IMR-90 (cell line): ENCODE measurements at regions not wholly inside any gene's neighbourhood (a gene's known extent, or its start where the extent isn't known, plus 50 kb on each side); places are given as distances from the start of the nearest gene placed in this dataset.

Experiments used
- ATAC-seq: fragments of 200-7000 bp; cut with Tn5 transposase; 2 replicates; pipeline ENCODE4 v1.9.1; 2020; ENCODE audit warnings: low read depth, mild to moderate bottlenecking, moderate library complexity
- BruUV-seq: library from RNA; stranded (reverse); fragments of 400-500 nt; replicated peaks from 2 replicates; lab custom pipeline; 2021; lab: Mats Ljungman, UMichigan
- CTCF ChIA-PET: fragments of 300-600 bp; formaldehyde crosslinking; extraction: SDS; loops from one replicate; lab custom pipeline; 2021; ENCODE audit warnings: antibody characterized with exemption; lab: Yijun Ruan, JAX
- POLR2A ChIA-PET: fragments of 300-600 bp; sonication (Branson Sonifier 250); formaldehyde crosslinking; loops from one replicate; lab custom pipeline; 2022; ENCODE audit warnings: antibody characterized with exemption; ENCODE audit not compliant: unreplicated experiment; lab: Charles Lee
- DNase-seq: peaks from one replicate; pipeline ENCODE4 v3.0.0; 2013
- H2AFZ ChIP-seq: replicated peaks from 2 replicates; pipeline ENCODE3; 2013; ENCODE audit warnings: low read length, mild to moderate bottlenecking; ENCODE audit not compliant: poor library complexity
- H2AK5ac ChIP-seq: 2 replicates; pipeline ENCODE4 v1.6.1; 2013; ENCODE audit warnings: low read depth, low read length, inconsistent platforms
- H2AK9ac ChIP-seq: replicated peaks from 2 replicates; pipeline ENCODE3; 2013; ENCODE audit warnings: mild to moderate bottlenecking, low read depth, low read length, moderate library complexity; ENCODE audit not compliant: poor library complexity
- H2BK120ac ChIP-seq: 2 replicates; pipeline ENCODE4 v1.6.1; 2013; ENCODE audit warnings: low read depth, low read length, inconsistent platforms
- H2BK15ac ChIP-seq: 3 replicates; pipeline ENCODE4 v1.6.1; 2013; ENCODE audit warnings: low read depth, low read length, inconsistent platforms
- H2BK20ac ChIP-seq: 2 replicates; pipeline ENCODE4 v1.6.1; 2013; ENCODE audit warnings: low read depth, mild to moderate bottlenecking, inconsistent platforms, low read length, moderate library complexity
- H2BK5ac ChIP-seq: 2 replicates; pipeline ENCODE4 v1.6.1; 2013; ENCODE audit warnings: mild to moderate bottlenecking, low read depth, low read length, inconsistent platforms; ENCODE audit not compliant: poor library complexity, severe bottlenecking
- H3K14ac ChIP-seq: replicated peaks from 2 replicates; pipeline ENCODE4 v1.6.1; 2013; ENCODE audit warnings: low read depth, low read length, inconsistent platforms
- H3K18ac ChIP-seq: 2 replicates; pipeline ENCODE4 v1.6.1; 2013; ENCODE audit warnings: low read depth, low read length, control low read depth
- H3K23ac ChIP-seq: 2 replicates; pipeline ENCODE4 v1.6.1; 2013; ENCODE audit warnings: low read depth, low read length, inconsistent platforms
- H3K27ac ChIP-seq: 2 replicates; pipeline ENCODE4 v1.5.1; 2013; ENCODE audit warnings: mild to moderate bottlenecking, control low read depth, low read length; ENCODE audit not compliant: insufficient read depth
- H3K27me3 ChIP-seq: 2 replicates; pipeline ENCODE4 v1.6.1; 2013; ENCODE audit warnings: low read length; ENCODE audit not compliant: control insufficient read depth, insufficient read depth
- H3K36me3 ChIP-seq: 2 replicates; pipeline ENCODE4 v1.6.1; 2013; ENCODE audit warnings: low read length, mixed read lengths; ENCODE audit not compliant: control insufficient read depth, insufficient read depth
- H3K4ac ChIP-seq: 2 replicates; pipeline ENCODE4 v1.6.1; 2013; ENCODE audit warnings: low read depth, low read length, inconsistent platforms
- H3K4me1 ChIP-seq: 2 replicates; pipeline ENCODE4 v1.6.1; 2013; ENCODE audit warnings: low read length, mixed read lengths; ENCODE audit not compliant: control insufficient read depth, insufficient read depth
- H3K4me2 ChIP-seq: 2 replicates; pipeline ENCODE4 v1.6.1; 2013; ENCODE audit warnings: low read depth, mild to moderate bottlenecking, control low read depth, low read length, moderate library complexity
- H3K4me3 ChIP-seq: 2 replicates; pipeline ENCODE4 v1.5.1; 2013; ENCODE audit warnings: low read depth, mild to moderate bottlenecking, control low read depth, low read length, moderate library complexity; ENCODE audit not compliant: insufficient read depth
- H3K56ac ChIP-seq: 2 replicates; pipeline ENCODE4 v1.6.1; 2013; ENCODE audit warnings: low read length, inconsistent platforms; ENCODE audit not compliant: insufficient read depth; ENCODE audit errors: extremely low read depth
- H3K79me1 ChIP-seq, 2 experiments: 2 replicates each; pipeline ENCODE4 v1.6.1; 2013; ENCODE audit warnings: low read length in 2 of 2, inconsistent platforms in 1 of 2, low read depth in 1 of 2
- H3K9ac ChIP-seq: 2 replicates; pipeline ENCODE4 v1.6.1; 2013; ENCODE audit warnings: low read depth, low read length, control low read depth
- H3K9me1 ChIP-seq: 2 replicates; pipeline ENCODE4 v1.6.1; 2013; ENCODE audit warnings: low read length, inconsistent platforms; ENCODE audit not compliant: insufficient read depth
- H3K9me3 ChIP-seq: 2 replicates; pipeline ENCODE4 v1.6.1; 2013; ENCODE audit warnings: low read length; ENCODE audit not compliant: control insufficient read depth, insufficient read depth
- H4K20me1 ChIP-seq: 2 replicates; pipeline ENCODE4 v1.6.1; 2013; ENCODE audit warnings: low read length, inconsistent platforms; ENCODE audit not compliant: insufficient read depth
- H4K5ac ChIP-seq: 2 replicates; pipeline ENCODE4 v1.6.1; 2013; ENCODE audit warnings: mild to moderate bottlenecking, low read depth, low read length, control low read depth
- H4K8ac ChIP-seq, 2 experiments: 2 replicates each; pipeline ENCODE4 v1.6.1; 2013; ENCODE audit warnings: low read depth in 2 of 2, low read length in 2 of 2, control low read depth in 1 of 2, inconsistent platforms in 1 of 2
- H4K91ac ChIP-seq: 2 replicates; pipeline ENCODE4 v1.6.1; 2013; ENCODE audit warnings: low read depth, low read length, inconsistent platforms; ENCODE audit not compliant: insufficient read depth
- BHLHE40 ChIP-seq: fragments of 150-350 bp; IDR thresholded peaks from 2 replicates; pipeline ENCODE4 v1.6.1; 2016; ENCODE audit warnings: mild to moderate bottlenecking, low read depth, low read length
- CEBPB ChIP-seq: IDR thresholded peaks from 2 replicates; pipeline ENCODE4 v1.6.1; 2012; ENCODE audit warnings: low read depth, low read length, improper control_type of control experiment
- CHD1 ChIP-seq: IDR thresholded peaks from 2 replicates; pipeline ENCODE4 v1.6.1; 2012; ENCODE audit warnings: low read depth, low read length, improper control_type of control experiment
- CTCF ChIP-seq: conservative IDR thresholded peaks from 2 replicates; pipeline ENCODE4 v1.5.1; 2012; ENCODE audit warnings: mild to moderate bottlenecking, low read depth, low read length, improper control_type of control experiment
- ELK1 ChIP-seq: fragments of 150-350 bp; IDR thresholded peaks from 2 replicates; pipeline ENCODE4 v1.6.1; 2016; ENCODE audit warnings: low read depth, mild to moderate bottlenecking, low read length, moderate library complexity, borderline replicate concordance
- FOS ChIP-seq: fragments of 150-350 bp; IDR thresholded peaks from 2 replicates; pipeline ENCODE4 v1.6.1; 2016; ENCODE audit warnings: low read depth, low read length
- MAFK ChIP-seq: IDR thresholded peaks from 2 replicates; pipeline ENCODE4 v1.6.1; 2012; ENCODE audit warnings: low read depth, low read length, improper control_type of control experiment
- MAZ ChIP-seq: IDR thresholded peaks from 2 replicates; pipeline ENCODE4 v1.6.1; 2012; ENCODE audit warnings: low read depth, mild to moderate bottlenecking, low read length, improper control_type of control experiment, moderate library complexity, borderline replicate concordance
- MXI1 ChIP-seq: IDR thresholded peaks from 2 replicates; pipeline ENCODE4 v1.6.1; 2012; ENCODE audit warnings: low read depth, mild to moderate bottlenecking, low read length, moderate library complexity, borderline replicate concordance
- NFE2L2 ChIP-seq: fragments of 150-350 bp; IDR thresholded peaks from 2 replicates; pipeline ENCODE4 v1.6.1; 2016; ENCODE audit warnings: low read depth, mild to moderate bottlenecking, low read length
- POLR2A ChIP-seq: IDR thresholded peaks from 2 replicates; pipeline ENCODE4 v1.6.1; 2012; ENCODE audit warnings: mild to moderate bottlenecking, low read depth, low read length
- RAD21 ChIP-seq: IDR thresholded peaks from 2 replicates; pipeline ENCODE4 v1.6.1; 2012; ENCODE audit warnings: low read length, improper control_type of control experiment
- RCOR1 ChIP-seq: IDR thresholded peaks from 2 replicates; pipeline ENCODE4 v1.6.1; 2012; ENCODE audit warnings: mild to moderate bottlenecking, low read length, improper control_type of control experiment; ENCODE audit not compliant: insufficient replicate concordance
- RFX5 ChIP-seq: IDR thresholded peaks from 2 replicates; pipeline ENCODE4 v1.8.0; 2012; ENCODE audit warnings: low read depth, mild to moderate bottlenecking, low read length, moderate library complexity
- SMC3 ChIP-seq: fragments of 150-350 bp; IDR thresholded peaks from 2 replicates; pipeline ENCODE4 v1.6.1; 2016; ENCODE audit warnings: low read depth, mild to moderate bottlenecking, antibody characterized with exemption, low read length, moderate library complexity
- USF2 ChIP-seq: fragments of 150-350 bp; IDR thresholded peaks from 2 replicates; pipeline ENCODE4 v1.6.1; 2017; ENCODE audit warnings: mild to moderate bottlenecking, antibody characterized with exemption, low read length, low read depth
- WGBS, 2 experiments: methylation state at CpG; one replicate each; pipeline versions ENCODE4 v1.1.5 to v1.1.7; 2013; ENCODE audit warnings: missing lambda C conversion rate in 2 of 2; ENCODE audit not compliant: insufficient read length in 1 of 2; ENCODE audit errors: extremely low coverage in 2 of 2; 5-methylcytosine and 5-hydroxymethylcytosine counted together
- dilution Hi-C: fragments of 300-500 bp; cut with HindIII; formaldehyde crosslinking; loops from one replicate; pipeline ENCODE4 v1.14.3; 2018; ENCODE audit warnings: low sequenced_read_pairs; ENCODE audit not compliant: unreplicated experiment
- in situ Hi-C: fragments of 300-500 bp; cut with MboI; formaldehyde crosslinking; loops from 3 replicates; pipeline ENCODE4 v1.14.3; 2019; ENCODE audit warnings: low sequenced_read_pairs, inconsistent platforms, mixed read lengths
- intact Hi-C: fragments of 100-400 bp; cut with micrococcal nuclease; formaldehyde crosslinking; loops from 2 replicates; pipeline ENCODE4 v1.10.0; 2022

- Histone ChIP-seq H4K91ac (peak overlapping the region; percentile 53; the same call in 1 of the 2 replicates), H4K5ac (no peak overlapping the region), H3K4ac (no peak overlapping the region), H3K79me1 (no peaks in the 10 kb centered on the region), H3K4me3 (no peak overlapping the region), H3K56ac (no peak overlapping the region), H2BK15ac (no peak overlapping the region), H3K14ac (no peak overlapping the region), H2AK9ac (no peak overlapping the region), H4K8ac (no peak overlapping the region), H2BK120ac (no peak overlapping the region), H3K23ac (no peak overlapping the region), H4K20me1 (no peaks in the 10 kb centered on the region), H3K27me3 (peaks cover 4% of the 10 kb centered on the region; the same call in 1 of the 2 replicates), H3K27ac (no peak overlapping the region), H3K4me1 (peaks cover 2% of the 10 kb centered on the region; the same call in 1 of the 2 replicates), H3K4me2 (no peak overlapping the region), H3K9ac (no peak overlapping the region), H3K18ac (no peak overlapping the region), H2BK20ac (no peak overlapping the region), H2BK5ac (no peak overlapping the region), H3K9me1 (no peaks in the 10 kb centered on the region), H2AFZ (no peak overlapping the region), H3K36me3 (no peaks in the 10 kb centered on the region), H3K9me3 (no peaks in the 10 kb centered on the region), H2AK5ac (no peak overlapping the region)
- no peak for DNase-seq
- no CpG with 5 or more reads among the region's 4 CpGs for WGBS, 2 experiments
- BruUV-seq = no TSS peak
- CTCF ChIA-PET = no interaction called here
- TF ChIP-seq RAD21 (no peak), CTCF (no peak), RFX5 (no peak), CHD1 (no peak), CEBPB (no peak), MAZ (no peak), MAFK (no peak), POLR2A (no peak), SMC3 (no peak), RCOR1 (no peak), ELK1 (no peak), NFE2L2 (no peak), FOS (no peak), MXI1 (no peak), USF2 (no peak), BHLHE40 (no peak)
- peak; percentile 51; the same call in 1 of the 2 replicates for ATAC-seq
- dilution Hi-C loops = no loop called here
- POLR2A ChIA-PET = no interaction called here
- intact Hi-C loops = no loop called here
- in situ Hi-C loops = no loop called here
These were observed 310.0 kb downstream of the CBLN1 start for GRCh38 chr16:48971571-48972077.
